OCI-LY1 (cell line): ENCODE measurements at regions not wholly inside any gene's neighbourhood (a gene's known extent, or its start where the extent isn't known, plus 50 kb on each side); places are given as distances from the start of the nearest gene placed in this dataset.

Source experiments
- EZH2 ChIP-seq: fragments of 200-600 bp; sonication (generic), shearing (Covaris generic); IDR thresholded peaks from 2 replicates; pipeline ENCODE4 v1.8.0; 2017; ENCODE audit warnings: borderline replicate concordance, mixed run types, mild to moderate bottlenecking, antibody characterized with exemption, low read length, moderate library complexity, mixed read lengths
- TF ChIP-seq, protein P1 (sequence below): fragments of 200-600 bp; sonication (generic), shearing (Covaris generic); IDR thresholded peaks from 2 replicates; pipeline ENCODE4 v1.5.1; 2017; ENCODE audit warnings: mild to moderate bottlenecking, antibody characterized with exemption, low read length, moderate library complexity, mixed read lengths

- TF ChIP-seq, protein P1, sequence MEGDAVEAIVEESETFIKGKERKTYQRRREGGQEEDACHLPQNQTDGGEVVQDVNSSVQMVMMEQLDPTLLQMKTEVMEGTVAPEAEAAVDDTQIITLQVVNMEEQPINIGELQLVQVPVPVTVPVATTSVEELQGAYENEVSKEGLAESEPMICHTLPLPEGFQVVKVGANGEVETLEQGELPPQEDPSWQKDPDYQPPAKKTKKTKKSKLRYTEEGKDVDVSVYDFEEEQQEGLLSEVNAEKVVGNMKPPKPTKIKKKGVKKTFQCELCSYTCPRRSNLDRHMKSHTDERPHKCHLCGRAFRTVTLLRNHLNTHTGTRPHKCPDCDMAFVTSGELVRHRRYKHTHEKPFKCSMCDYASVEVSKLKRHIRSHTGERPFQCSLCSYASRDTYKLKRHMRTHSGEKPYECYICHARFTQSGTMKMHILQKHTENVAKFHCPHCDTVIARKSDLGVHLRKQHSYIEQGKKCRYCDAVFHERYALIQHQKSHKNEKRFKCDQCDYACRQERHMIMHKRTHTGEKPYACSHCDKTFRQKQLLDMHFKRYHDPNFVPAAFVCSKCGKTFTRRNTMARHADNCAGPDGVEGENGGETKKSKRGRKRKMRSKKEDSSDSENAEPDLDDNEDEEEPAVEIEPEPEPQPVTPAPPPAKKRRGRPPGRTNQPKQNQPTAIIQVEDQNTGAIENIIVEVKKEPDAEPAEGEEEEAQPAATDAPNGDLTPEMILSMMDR, result no peak
- no peak for TF ChIP-seq EZH2
Measured at GRCh38 chr13:100837631-100838030, 163.0 kb upstream of the TMTC4 start.
